HG02870 (cell line): ENCODE measurements at regions not wholly inside any gene's neighbourhood (a gene's known extent, or its start where the extent isn't known, plus 50 kb on each side); places are given as distances from the start of the nearest gene placed in this dataset.

Experiments
- ATAC-seq: cut with Tn5 transposase; IDR thresholded peaks from one replicate; pipeline ENCODE4 v1.9.1; 2021; ENCODE audit warnings: mild to moderate bottlenecking, moderate library complexity; ENCODE audit not compliant: unreplicated experiment

DNA sequence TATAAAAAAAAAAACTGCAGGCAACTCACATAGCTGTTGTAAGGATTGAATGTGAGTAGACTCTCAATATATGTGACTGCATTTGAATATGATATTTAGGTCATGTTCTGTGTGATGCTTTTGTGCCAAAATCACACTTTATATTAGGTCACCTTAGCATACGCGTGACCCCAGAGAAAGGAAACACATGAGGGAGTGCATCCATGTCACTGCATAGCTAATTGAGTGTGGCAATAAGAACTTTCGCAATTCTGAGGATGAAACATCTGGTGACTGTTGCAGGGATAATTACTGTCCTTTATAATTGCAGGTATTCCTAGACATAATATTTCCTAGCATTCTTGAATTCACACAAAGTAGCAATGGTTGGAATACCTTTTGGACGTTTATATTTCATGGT, 459.5 kb upstream of the KLF4 start:
- no peak for ATAC-seq

GRCh38 chr9:107948601-107949000, 459.0 kb upstream of the KLF4 start:
- no peak for ATAC-seq

GRCh38 chr9:107948086-107948485, 458.5 kb upstream of the KLF4 start:
- no peak for ATAC-seq

DNA sequence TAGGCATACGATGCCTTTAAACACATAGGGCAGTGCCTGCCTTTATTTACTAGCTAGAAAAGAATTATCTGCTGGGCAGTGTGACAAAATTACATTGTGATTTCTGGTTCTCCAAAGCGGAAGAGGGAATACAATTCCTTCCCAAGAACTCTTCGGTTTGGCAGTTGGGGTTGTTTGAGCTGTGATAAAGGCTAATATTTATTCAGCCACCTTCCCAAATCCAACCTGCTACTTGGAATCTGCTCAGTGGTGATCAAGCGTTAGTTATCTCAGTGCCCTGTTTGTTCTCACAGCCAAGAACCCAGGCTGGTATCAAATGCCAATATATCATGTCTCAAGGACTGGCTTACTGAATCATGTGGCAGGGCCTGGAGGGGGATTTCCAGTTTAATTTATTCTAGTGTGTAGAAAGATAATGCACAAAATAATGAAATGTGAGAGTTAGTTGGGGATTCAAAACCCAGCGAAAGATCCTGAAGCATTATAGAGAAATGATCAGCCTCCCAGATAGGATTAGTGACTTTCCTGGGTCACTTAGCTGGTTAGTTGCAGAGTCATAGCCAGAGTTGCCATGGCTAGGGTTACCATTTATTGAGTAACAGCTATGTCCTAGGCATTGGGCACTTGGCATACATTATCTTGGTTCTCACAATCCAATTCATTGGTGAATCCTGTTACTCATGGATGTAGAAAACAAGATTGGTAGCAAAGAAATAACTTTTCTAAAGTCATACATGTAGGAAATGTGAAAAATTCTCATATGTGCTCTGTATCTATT, 457.0 kb upstream of the KLF4 start:
- ATAC-seq: no peak

- no peak for ATAC-seq
Observed at GRCh38 chr9:107945961-107946360, 456.4 kb upstream of the KLF4 start.

DNA sequence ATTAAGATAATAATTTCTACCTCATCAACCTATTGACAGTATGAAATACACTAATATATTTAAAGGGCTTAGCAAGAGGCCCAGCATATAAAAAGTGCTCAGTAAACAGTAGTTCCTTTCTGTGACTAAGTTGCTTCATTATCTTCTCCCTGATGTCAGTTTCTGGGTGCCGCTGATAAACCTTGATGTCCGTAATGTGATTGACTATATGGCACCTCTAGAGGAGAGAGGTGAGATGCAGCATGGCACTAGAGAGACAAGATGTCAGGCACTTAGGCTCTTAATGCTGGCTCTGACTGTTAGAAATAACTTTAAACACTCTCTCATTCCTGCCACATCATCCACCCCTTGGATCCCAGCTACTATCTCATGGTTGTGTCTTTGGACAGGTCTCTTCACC, 455.9 kb upstream of the KLF4 start:
- ATAC-seq: no peak

DNA sequence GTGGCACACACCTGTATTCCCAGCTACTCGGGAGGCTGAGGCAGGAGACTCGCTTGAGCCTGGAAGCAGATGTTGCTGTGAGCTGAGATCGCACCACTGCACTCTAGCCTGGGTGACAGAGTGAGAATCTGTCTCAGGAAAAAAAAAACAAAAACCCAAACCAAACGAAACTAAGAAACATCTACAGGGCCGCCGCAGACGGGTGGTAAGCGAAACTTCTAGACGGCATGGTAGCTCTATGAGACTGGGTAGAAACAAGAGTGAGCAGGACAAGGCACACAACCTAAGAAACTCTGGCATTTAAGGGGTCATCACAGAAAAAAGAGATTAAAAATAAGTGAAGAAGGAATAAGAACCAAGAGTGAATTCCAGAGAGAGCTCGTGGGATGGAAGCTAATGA, 454.8 kb upstream of the KLF4 start:
- ATAC-seq: no peak

DNA sequence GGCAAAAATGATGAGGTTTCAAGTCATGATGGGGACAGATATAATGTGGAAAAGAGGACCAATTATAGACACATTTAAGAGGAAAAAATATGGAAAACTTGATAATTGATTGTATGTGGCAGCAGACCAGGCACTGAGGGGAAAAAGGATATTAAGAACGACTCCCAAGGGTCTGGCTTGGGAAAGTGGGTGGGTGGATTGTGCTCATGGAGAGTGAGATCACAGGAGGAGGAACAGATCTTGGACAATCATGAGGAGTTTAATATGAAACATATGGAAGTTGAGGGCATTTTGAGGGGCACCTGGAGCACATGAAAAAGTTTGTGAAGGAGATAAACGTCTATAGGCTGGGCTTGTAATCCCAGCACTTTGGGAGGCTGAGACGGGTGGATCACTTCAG, 454.3 kb upstream of the KLF4 start:
- ATAC-seq: no peak

DNA sequence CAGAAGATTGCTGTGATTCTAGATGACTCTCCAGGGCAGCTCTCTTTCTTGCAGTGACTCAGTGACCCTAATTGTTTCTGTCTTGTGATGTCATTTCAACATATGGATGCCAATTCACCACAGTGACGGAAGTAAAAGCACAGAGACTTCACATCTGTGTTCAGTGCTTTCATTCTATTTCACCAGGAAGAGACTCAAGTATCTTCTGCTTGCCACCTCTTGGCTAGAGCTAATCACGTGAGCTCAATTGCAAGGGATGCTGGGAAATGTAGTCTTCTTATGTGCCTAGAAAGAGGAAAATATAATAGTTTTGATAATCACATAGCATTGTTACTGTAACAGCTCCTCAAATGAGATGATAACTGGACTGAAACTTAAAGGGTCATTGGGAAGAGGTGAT, 453.3 kb upstream of the KLF4 start:
- no peak for ATAC-seq

GRCh38 chr9:107942291-107942690, 452.7 kb upstream of the KLF4 start:
- no peak for ATAC-seq

GRCh38 chr9:107940616-107941595, 451.3 kb upstream of the KLF4 start:
- no peak for ATAC-seq

GRCh38 chr9:107938801-107939386, 449.3 kb upstream of the KLF4 start:
- ATAC-seq: no peak

DNA sequence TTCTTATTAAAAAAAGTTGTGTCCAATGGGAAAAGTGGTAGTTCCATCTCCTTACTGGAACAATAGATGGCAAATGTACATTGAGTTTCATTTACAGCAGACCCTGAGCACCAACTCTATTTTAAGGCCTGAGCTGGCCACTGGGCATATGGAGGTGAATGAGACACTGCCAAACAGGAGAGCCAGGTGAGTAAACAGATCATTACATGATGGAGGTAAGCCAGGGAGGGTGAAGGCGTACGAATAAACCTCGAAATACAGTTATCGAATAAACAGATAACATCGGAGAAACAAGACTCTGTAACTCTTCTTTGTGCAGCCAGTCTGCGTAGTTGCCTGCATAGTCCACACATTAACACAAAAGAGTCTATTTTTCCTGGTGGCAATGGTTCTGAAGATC, 446.4 kb upstream of the KLF4 start:
- no peak for ATAC-seq

DNA sequence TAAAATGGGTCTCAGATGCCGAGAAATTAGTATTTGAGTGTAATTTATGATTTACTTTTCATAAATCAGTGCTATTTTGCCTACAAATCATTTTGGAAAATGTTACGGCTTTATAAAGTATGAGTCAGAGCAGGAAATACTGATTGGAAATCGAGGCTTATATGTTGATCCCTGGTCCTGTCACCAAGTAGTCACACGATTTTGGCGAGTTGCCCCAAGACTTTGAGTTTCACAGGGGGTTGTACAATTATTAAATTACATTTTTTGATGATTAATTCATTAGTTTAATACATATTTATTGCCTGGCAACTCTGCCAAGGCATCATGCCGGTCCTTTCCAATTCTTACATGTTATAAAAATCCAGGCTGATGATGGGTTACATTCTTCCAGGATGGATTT, 443.9 kb upstream of the KLF4 start:
- ATAC-seq: no peak

DNA sequence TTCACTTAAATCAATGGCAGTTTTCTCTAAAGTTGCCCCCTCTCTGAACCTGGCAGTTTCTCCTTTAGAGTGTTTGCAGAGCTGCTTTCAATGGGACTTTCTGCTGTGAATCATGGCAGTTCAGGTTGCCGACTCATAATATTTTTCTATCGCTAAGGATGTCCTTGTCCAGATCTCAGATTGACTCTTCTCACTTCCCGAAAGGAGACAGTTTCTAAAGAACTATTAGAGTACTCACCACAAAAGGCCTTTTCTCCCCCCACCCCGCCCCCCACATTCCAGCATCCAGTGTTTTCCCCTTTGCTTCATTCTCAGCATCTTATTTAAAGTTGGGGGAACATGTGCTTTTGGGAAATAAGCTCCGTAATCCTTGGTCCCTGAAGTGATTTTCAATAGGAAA, 443.5 kb upstream of the KLF4 start:
- ATAC-seq: no peak

GRCh38 chr9:107932601-107933000, 443.0 kb upstream of the KLF4 start:
- ATAC-seq: no peak

DNA sequence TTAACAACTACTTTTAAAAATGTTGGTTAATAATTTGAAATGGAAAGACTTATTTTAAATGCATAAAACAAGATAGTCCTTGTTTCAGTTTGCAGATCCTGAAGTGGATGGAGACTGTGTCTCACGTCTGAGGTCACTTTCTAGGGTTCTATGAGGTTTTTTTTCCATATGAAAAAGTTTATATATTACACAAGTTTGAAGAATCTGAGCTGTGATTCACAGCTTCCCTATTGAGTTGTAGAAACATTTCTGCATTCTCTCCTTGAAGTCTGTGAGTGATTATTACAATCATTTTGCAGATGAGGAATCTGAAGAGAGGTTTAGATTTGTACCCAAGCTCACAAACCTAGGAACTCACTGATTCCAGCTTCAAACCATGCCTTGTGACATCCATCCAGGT, 442.5 kb upstream of the KLF4 start:
- no peak for ATAC-seq

DNA sequence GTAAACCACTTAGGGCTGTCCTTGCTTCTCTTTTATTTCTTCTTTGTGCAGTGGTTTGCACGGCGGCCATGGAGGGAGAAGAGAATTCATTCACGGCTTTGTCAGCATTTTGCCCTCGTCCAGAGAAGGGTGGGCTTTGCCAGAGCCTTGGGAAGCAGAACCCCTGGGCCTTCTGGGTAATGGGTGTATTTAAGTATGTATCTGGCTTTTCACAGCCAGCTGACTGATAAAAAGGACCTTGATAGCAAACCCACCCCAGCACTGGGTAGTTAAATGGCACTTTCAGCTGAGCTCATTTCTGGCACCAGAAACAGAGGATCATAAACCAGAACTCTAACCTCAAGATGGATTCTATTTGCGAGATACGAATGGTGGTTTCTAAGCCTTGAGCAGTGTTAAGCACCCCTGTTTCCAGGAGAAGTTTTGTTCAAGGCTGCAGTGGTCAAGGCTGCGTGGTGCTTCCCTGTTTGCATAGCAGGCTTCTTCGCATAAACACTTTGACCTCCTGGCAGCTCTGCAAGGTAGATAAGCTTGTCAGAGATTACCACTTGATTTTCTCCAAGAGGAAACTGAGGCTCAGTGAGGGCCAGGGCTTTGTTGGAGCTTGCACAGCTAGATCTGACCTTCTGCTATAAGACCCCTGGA, 441.6 kb upstream of the KLF4 start:
- ATAC-seq: no peak

DNA sequence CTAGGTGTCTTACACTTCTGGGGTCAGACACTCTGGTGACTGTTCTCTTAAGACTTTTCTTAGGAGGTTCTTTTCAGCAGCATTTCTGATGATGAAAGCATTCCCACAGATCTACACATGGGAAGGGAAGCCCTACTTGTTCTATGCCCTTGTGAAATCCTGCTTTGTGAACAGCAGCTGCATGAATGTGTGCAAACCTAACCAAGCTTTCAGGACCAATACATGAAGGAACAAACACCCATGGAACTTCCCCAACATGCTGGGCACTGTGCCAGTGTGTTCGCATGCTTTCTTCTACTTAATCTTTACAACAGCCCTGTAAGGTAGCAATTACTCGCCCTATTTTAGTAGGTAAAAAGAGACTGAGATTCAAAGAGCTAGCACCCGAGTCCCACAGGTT, 439.9 kb upstream of the KLF4 start:
- ATAC-seq: no peak

- no peak for ATAC-seq
Observed at GRCh38 chr9:107928701-107929371, 439.3 kb upstream of the KLF4 start.

- no peak for ATAC-seq
Observed at GRCh38 chr9:107927276-107927675, 437.7 kb upstream of the KLF4 start.
